K562 (cell line): ENCODE measurements at regions not wholly inside any gene's neighbourhood (a gene's known extent, or its start where the extent isn't known, plus 50 kb on each side); places are given as distances from the start of the nearest gene placed in this dataset.

Experiments
- ATAC-seq: fragments of 200-7000 bp; cut with Tn5 transposase; 3 replicates; pipeline ENCODE4 v1.9.1; 2020; ENCODE audit warnings: moderate library complexity
- BruUV-seq: library from RNA; stranded (reverse); fragments of 400-500 nt; replicated peaks from 2 replicates; lab custom pipeline; 2021; lab: Mats Ljungman, UMichigan
- CTCF ChIA-PET: fragments of 300-600 bp; formaldehyde crosslinking; extraction: SDS; loops from one replicate; lab custom pipeline; 2021; ENCODE audit warnings: low intra/inter-chr PET ratio; lab: Yijun Ruan, JAX
- POLR2A ChIA-PET: fragments of 300-600, 350-650 bp; sonication (Branson Sonifier 250); formaldehyde crosslinking; extraction: SDS; loops from one replicate; lab custom pipeline; 2021; ENCODE audit warnings: antibody characterized with exemption, inconsistent platforms; lab: Yijun Ruan, JAX
- DNase-seq, 4 experiments: peaks; one replicate each; pipeline versions ENCODE4 v3.0.0 to v3.0.0-alpha.2; 2011 to 2018; ENCODE audit warnings: low spot score in 3 of 4, mixed read lengths in 3 of 4; ENCODE audit errors: extremely low read depth in 1 of 4
- FAIRE-seq: peaks from 2 replicates; lab custom pipeline; 2011; peaks lifted over from hg19 to GRCh38; lab: Jason Lieb, UNC
- H2AFZ ChIP-seq: 2 replicates; pipeline ENCODE4 v1.6.0; 2011; ENCODE audit warnings: low read depth, low read length, control low read depth, inconsistent platforms
- H3K27ac ChIP-seq: fragments of 200-600 bp; 3 replicates; pipeline ENCODE4 v1.8.0; 2011; ENCODE audit warnings: low read depth, mild to moderate bottlenecking, control low read depth, inconsistent platforms, low read length, moderate library complexity, mixed read lengths; ENCODE audit errors: extremely low read depth
- H3K27me3 ChIP-seq, 2 experiments: fragments of 300-600 bp in 1 of 2; 2 replicates in 1 of 2; 3 replicates in 1 of 2; pipeline versions ENCODE4 v1.6.0 to v1.8.0; 2011; ENCODE audit warnings: inconsistent platforms in 2 of 2, low read length in 2 of 2, mild to moderate bottlenecking in 1 of 2, mixed read lengths in 1 of 2, moderate library complexity in 1 of 2; ENCODE audit not compliant: control insufficient read depth in 2 of 2, insufficient read depth in 2 of 2
- H3K36me3 ChIP-seq: fragments of 300-600 bp; 3 replicates; pipeline ENCODE4 v1.8.0; 2011; ENCODE audit warnings: mild to moderate bottlenecking, low read length, inconsistent platforms; ENCODE audit not compliant: control insufficient read depth, insufficient read depth
- H3K4me1 ChIP-seq, 2 experiments: fragments of 200-600 bp in 1 of 2; replicated peaks in 1 of 2; 2 replicates in 1 of 2; 3 replicates in 1 of 2; pipeline versions ENCODE4 v1.5.1 to v1.8.0; 2011; ENCODE audit warnings: inconsistent platforms in 2 of 2, low read length in 2 of 2, mild to moderate bottlenecking in 1 of 2, mixed read lengths in 1 of 2, moderate library complexity in 1 of 2; ENCODE audit not compliant: control insufficient read depth in 2 of 2, insufficient read depth in 2 of 2
- H3K4me2 ChIP-seq: 2 replicates; pipeline ENCODE4 v1.6.1; 2011; ENCODE audit warnings: low read length, control low read depth, inconsistent platforms, mixed read lengths; ENCODE audit not compliant: insufficient read depth
- H3K4me3 ChIP-seq: fragments of 200-600 bp; sonication (generic), shearing (Covaris generic); 2 replicates; pipeline ENCODE4 v1.5.1; 2016; ENCODE audit warnings: control low read depth, inconsistent platforms
- H3K79me2 ChIP-seq: fragments of 200-600 bp; 3 replicates; pipeline ENCODE4 v1.8.0; 2011; ENCODE audit warnings: low read length, inconsistent platforms; ENCODE audit not compliant: control insufficient read depth, insufficient read depth
- H3K9ac ChIP-seq, 2 experiments: 2 replicates each; pipeline versions ENCODE4 v1.6.0 to v1.6.1; 2011; ENCODE audit warnings: low read depth in 2 of 2, low read length in 2 of 2, control low read depth in 1 of 2, inconsistent platforms in 1 of 2, mild to moderate bottlenecking in 1 of 2, mixed read lengths in 1 of 2; ENCODE audit not compliant: insufficient read depth in 1 of 2
- H3K9me1 ChIP-seq: one replicate; pipeline ENCODE4 v1.6.0; 2011; ENCODE audit warnings: inconsistent platforms, mild to moderate bottlenecking, low read length, moderate library complexity; ENCODE audit not compliant: control insufficient read depth, insufficient read depth
- H3K9me3 ChIP-seq: replicated peaks from 2 replicates; pipeline ENCODE4 v1.5.1; 2011; ENCODE audit warnings: low read depth, low read length, inconsistent platforms; ENCODE audit not compliant: control insufficient read depth, insufficient read depth
- H4K20me1 ChIP-seq: replicated peaks from 2 replicates; pipeline ENCODE4 v1.6.1; 2011; ENCODE audit warnings: low read length, inconsistent platforms, mixed read lengths; ENCODE audit not compliant: control insufficient read depth, insufficient read depth
- CAMTA2 ChIP-seq: fragments of 250-450 bp; sonication (Bioruptor Pico); conservative IDR thresholded peaks from 2 replicates; pipeline ENCODE4 v1.5.1; 2022
- HDAC2 ChIP-seq: fragments of 450-650 bp; IDR thresholded peaks from 2 replicates; pipeline ENCODE4 v1.6.1; 2016; ENCODE audit warnings: mild to moderate bottlenecking
- JUN ChIP-seq, 2 experiments: sonication (generic) in 1 of 2; formaldehyde crosslinking in 1 of 2; IDR thresholded peaks; 2 replicates each; pipeline versions ENCODE4 v1.6.1 to v1.8.0; 2012 to 2022; ENCODE audit warnings: borderline replicate concordance in 2 of 2, mild to moderate bottlenecking in 2 of 2, improper control_type of control experiment in 1 of 2, low read depth in 1 of 2, low read length in 1 of 2, missing genetic modification reagents in 1 of 2
- KDM4B ChIP-seq, 2 experiments: fragments of 450-650 bp in 1 of 2; sonication (generic) in 1 of 2; IDR thresholded peaks; 2 replicates each; pipeline ENCODE4 v1.6.1; 2016 to 2017; ENCODE audit warnings: borderline replicate concordance in 2 of 2, antibody characterized with exemption in 1 of 2, low read depth in 1 of 2, mild to moderate bottlenecking in 1 of 2
- MTF1 ChIP-seq: fragments of 250-450 bp; sonication (Bioruptor Pico); IDR thresholded peaks from 2 replicates; pipeline ENCODE4 v1.9.0; 2021; ENCODE audit warnings: moderate library complexity, mild to moderate bottlenecking, inconsistent platforms, borderline replicate concordance
- NRF1 ChIP-seq, 2 experiments: fragments of 450-650 bp; IDR thresholded peaks in 1 of 2; conservative IDR thresholded peaks in 1 of 2; 2 replicates each; pipeline ENCODE4 v1.6.1; 2014; ENCODE audit warnings: mild to moderate bottlenecking in 2 of 2
- POLR3G ChIP-seq: IDR thresholded peaks from 2 replicates; pipeline ENCODE4 v1.6.1; 2011; ENCODE audit not compliant: insufficient read length, insufficient replicate concordance; ENCODE audit errors: extremely low read depth
- SMAD2 ChIP-seq: fragments of 150-350 bp; IDR thresholded peaks from 2 replicates; pipeline ENCODE4 v1.6.1; 2014; ENCODE audit warnings: low read depth, mild to moderate bottlenecking, low read length
- TAF9B ChIP-seq: fragments of 450-650 bp; IDR thresholded peaks from 2 replicates; pipeline ENCODE4 v1.6.1; 2018; ENCODE audit warnings: mild to moderate bottlenecking; ENCODE audit not compliant: partially characterized antibody
- TBL1XR1 ChIP-seq, 2 experiments: IDR thresholded peaks; 2 replicates each; pipeline ENCODE4 v1.6.1; 2012; ENCODE audit warnings: improper control_type of control experiment in 2 of 2, low read length in 2 of 2, mild to moderate bottlenecking in 1 of 2
- TCF7 ChIP-seq: sonication (generic); IDR thresholded peaks from 2 replicates; pipeline ENCODE4 v1.6.1; 2016; ENCODE audit warnings: antibody characterized with exemption, borderline replicate concordance
- ZBTB2 ChIP-seq: fragments of 450-650 bp; IDR thresholded peaks from 2 replicates; pipeline ENCODE4 v1.6.1; 2016; ENCODE audit warnings: antibody characterized with exemption
- ZNF121 ChIP-seq: sonication (generic); formaldehyde crosslinking; conservative IDR thresholded peaks from 2 replicates; pipeline ENCODE4 v1.8.0; 2022; ENCODE audit warnings: missing genetic modification reagents
- WGBS: fragments of 100-300 bp; shearing (Covaris generic); methylation state at CpG from one replicate; pipeline ENCODE4 v1.1.6; 2016; ENCODE audit warnings: low coverage, mixed read lengths; ENCODE audit not compliant: insufficient coverage; ENCODE audit errors: missing lambda C conversion rate; 5-methylcytosine and 5-hydroxymethylcytosine counted together
- in situ Hi-C: fragments of 300-500 bp; cut with MboI; formaldehyde crosslinking; loops from 4 replicates; pipeline ENCODE4 v1.15.0; 2018; ENCODE audit warnings: inconsistent platforms, mixed read lengths
- intact Hi-C: fragments of 100-400 bp; cut with micrococcal nuclease; formaldehyde crosslinking; loops from 2 replicates; pipeline ENCODE4 v1.14.2; 2022
- TF ChIP-seq, protein P1 (sequence below): fragments of 250-450 bp; sonication (Bioruptor Pico); IDR thresholded peaks from 2 replicates; pipeline ENCODE4 v1.8.0; 2022; ENCODE audit warnings: moderate library complexity, mild to moderate bottlenecking, inconsistent platforms
- TF ChIP-seq, protein P2 (sequence below): sonication (generic); formaldehyde crosslinking; IDR thresholded peaks from 2 replicates; pipeline ENCODE4 v1.8.0; 2023; ENCODE audit warnings: missing genetic modification reagents, mild to moderate bottlenecking, borderline replicate concordance

GRCh38 chr12:5232291-5232690, 188.6 kb downstream of the KCNA5 start:
- CTCF ChIA-PET = no interaction called here
- Histone ChIP-seq H3K4me2 (no peak overlapping the region), H3K4me1 (0 out of 5 replicates have a peak, but pooled peaks cover 0 to 4% of the 10 kb centered on the region in 2 experiments), H3K4me3 (no peak overlapping the region), H3K36me3 (no peaks in the 10 kb centered on the region), H3K9ac (no peak overlapping the region), H3K27me3 (peaks cover 0 to 6% of the 10 kb centered on the region in 2 experiments; a peak in 2 of 5 replicates), H3K27ac (no peak overlapping the region), H3K79me2 (no peaks in the 10 kb centered on the region), H3K9me1 (no peaks in the 10 kb centered on the region), H2AFZ (no peak overlapping the region), H3K9me3 (no peaks in the 10 kb centered on the region), H4K20me1 (no peaks in the 10 kb centered on the region)
- in situ Hi-C loops (no loop called here), intact Hi-C loops (no loop called here)
- POLR2A ChIA-PET = no interaction called here
- FAIRE-seq (no peak), DNase-seq (no peak), ATAC-seq (no peak)
- WGBS = 26% methylated on average over 3 of the region's 3 CpGs
- BruUV-seq = no TSS peak
- TF ChIP-seq CAMTA2 (CRISPR knock-in tag) (no peak), NRF1 (conservative IDR thresholded peaks at IDR 0.05 in 1 of 2, IDR thresholded peaks at IDR 0.05 in 1 of 2) (no peak), ZNF121 (no peak), TBL1XR1 (IDR thresholded peaks at IDR 0.05; ENCODE audit: low read length in 2 of 2) (no peak), KDM4B (IDR thresholded peaks at IDR 0.05; ENCODE audit: borderline replicate concordance in 2 of 2, low read depth in 1 of 2) (no peak), POLR3G (no peak), ZBTB2 (no peak), TCF7 (no peak), TAF9B (no peak), JUN (IDR thresholded peaks at IDR 0.05; ENCODE audit: borderline replicate concordance, low read depth, low read length) (no peak), JUN (CRISPR knock-in tag; IDR thresholded peaks at IDR 0.05; ENCODE audit: borderline replicate concordance) (no peak), SMAD2 (no peak), MTF1 (no peak), HDAC2 (no peak)
- TF ChIP-seq, protein P1, sequence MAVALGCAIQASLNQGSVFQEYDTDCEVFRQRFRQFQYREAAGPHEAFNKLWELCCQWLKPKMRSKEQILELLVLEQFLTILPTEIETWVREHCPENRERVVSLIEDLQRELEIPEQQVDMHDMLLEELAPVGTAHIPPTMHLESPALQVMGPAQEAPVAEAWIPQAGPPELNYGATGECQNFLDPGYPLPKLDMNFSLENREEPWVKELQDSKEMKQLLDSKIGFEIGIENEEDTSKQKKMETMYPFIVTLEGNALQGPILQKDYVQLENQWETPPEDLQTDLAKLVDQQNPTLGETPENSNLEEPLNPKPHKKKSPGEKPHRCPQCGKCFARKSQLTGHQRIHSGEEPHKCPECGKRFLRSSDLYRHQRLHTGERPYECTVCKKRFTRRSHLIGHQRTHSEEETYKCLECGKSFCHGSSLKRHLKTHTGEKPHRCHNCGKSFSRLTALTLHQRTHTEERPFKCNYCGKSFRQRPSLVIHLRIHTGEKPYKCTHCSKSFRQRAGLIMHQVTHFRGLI (CRISPR knock-in tag) = no peak
- TF ChIP-seq, protein P2, sequence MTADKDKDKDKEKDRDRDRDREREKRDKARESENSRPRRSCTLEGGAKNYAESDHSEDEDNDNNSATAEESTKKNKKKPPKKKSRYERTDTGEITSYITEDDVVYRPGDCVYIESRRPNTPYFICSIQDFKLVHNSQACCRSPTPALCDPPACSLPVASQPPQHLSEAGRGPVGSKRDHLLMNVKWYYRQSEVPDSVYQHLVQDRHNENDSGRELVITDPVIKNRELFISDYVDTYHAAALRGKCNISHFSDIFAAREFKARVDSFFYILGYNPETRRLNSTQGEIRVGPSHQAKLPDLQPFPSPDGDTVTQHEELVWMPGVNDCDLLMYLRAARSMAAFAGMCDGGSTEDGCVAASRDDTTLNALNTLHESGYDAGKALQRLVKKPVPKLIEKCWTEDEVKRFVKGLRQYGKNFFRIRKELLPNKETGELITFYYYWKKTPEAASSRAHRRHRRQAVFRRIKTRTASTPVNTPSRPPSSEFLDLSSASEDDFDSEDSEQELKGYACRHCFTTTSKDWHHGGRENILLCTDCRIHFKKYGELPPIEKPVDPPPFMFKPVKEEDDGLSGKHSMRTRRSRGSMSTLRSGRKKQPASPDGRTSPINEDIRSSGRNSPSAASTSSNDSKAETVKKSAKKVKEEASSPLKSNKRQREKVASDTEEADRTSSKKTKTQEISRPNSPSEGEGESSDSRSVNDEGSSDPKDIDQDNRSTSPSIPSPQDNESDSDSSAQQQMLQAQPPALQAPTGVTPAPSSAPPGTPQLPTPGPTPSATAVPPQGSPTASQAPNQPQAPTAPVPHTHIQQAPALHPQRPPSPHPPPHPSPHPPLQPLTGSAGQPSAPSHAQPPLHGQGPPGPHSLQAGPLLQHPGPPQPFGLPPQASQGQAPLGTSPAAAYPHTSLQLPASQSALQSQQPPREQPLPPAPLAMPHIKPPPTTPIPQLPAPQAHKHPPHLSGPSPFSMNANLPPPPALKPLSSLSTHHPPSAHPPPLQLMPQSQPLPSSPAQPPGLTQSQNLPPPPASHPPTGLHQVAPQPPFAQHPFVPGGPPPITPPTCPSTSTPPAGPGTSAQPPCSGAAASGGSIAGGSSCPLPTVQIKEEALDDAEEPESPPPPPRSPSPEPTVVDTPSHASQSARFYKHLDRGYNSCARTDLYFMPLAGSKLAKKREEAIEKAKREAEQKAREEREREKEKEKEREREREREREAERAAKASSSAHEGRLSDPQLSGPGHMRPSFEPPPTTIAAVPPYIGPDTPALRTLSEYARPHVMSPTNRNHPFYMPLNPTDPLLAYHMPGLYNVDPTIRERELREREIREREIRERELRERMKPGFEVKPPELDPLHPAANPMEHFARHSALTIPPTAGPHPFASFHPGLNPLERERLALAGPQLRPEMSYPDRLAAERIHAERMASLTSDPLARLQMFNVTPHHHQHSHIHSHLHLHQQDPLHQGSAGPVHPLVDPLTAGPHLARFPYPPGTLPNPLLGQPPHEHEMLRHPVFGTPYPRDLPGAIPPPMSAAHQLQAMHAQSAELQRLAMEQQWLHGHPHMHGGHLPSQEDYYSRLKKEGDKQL (CRISPR knock-in tag) = no peak
